GM23338 (cell line): ENCODE measurements at regions not wholly inside any gene's neighbourhood (a gene's known extent, or its start where the extent isn't known, plus 50 kb on each side); places are given as distances from the start of the nearest gene placed in this dataset.

Experiments used
- ATAC-seq: fragments of 200-7000 bp; cut with Tn5 transposase; 3 replicates; pipeline ENCODE4 v1.9.1; 2020
- DNase-seq: peaks from one replicate; pipeline ENCODE4 v3.0.0-alpha.2; 2015; ENCODE audit warnings: low spot score
- H2AFZ ChIP-seq: fragments of 200-600 bp; sonication (generic); 2 replicates; pipeline ENCODE4 v1.8.0; 2016; ENCODE audit warnings: antibody characterized with exemption, mild to moderate bottlenecking, moderate library complexity
- H3F3A ChIP-seq: fragments of 200-600 bp; sonication (generic); replicated peaks from 2 replicates; pipeline ENCODE4 v1.8.0; 2017; ENCODE audit warnings: antibody characterized with exemption, mixed run types, low read depth
- H3K27ac ChIP-seq: fragments of 200-600 bp; sonication (generic); 2 replicates; pipeline ENCODE4 v1.6.1; 2016; ENCODE audit warnings: low read depth
- H3K27me3 ChIP-seq: fragments of 200-600 bp; sonication (generic); 2 replicates; pipeline ENCODE4 v1.8.0; 2016; ENCODE audit warnings: mild to moderate bottlenecking, mixed run types, moderate library complexity; ENCODE audit not compliant: insufficient read depth
- H3K36me3 ChIP-seq: fragments of 200-600 bp; sonication (generic); 2 replicates; pipeline ENCODE4 v1.8.0; 2016; ENCODE audit warnings: mild to moderate bottlenecking; ENCODE audit not compliant: insufficient read depth
- H3K4me1 ChIP-seq: fragments of 200-600 bp; sonication (generic); 2 replicates; pipeline ENCODE4 v1.8.0; 2016; ENCODE audit warnings: mild to moderate bottlenecking, moderate library complexity; ENCODE audit not compliant: insufficient read depth
- H3K4me2 ChIP-seq: fragments of 200-600 bp; sonication (generic); 2 replicates; pipeline ENCODE4 v1.7.1; 2017; ENCODE audit warnings: mixed run types
- H3K4me3 ChIP-seq: fragments of 200-600 bp; sonication (generic); 2 replicates; pipeline ENCODE4 v1.6.1; 2016; ENCODE audit warnings: mixed run types
- H3K79me2 ChIP-seq: fragments of 200-600 bp; sonication (generic); replicated peaks from 2 replicates; pipeline ENCODE4 v1.8.0; 2017; ENCODE audit warnings: mild to moderate bottlenecking; ENCODE audit not compliant: insufficient read depth
- H3K9me2 ChIP-seq: fragments of 200-600 bp; sonication (generic); 2 replicates; pipeline ENCODE4 v1.8.0; 2017; ENCODE audit not compliant: insufficient read depth
- H4K20me1 ChIP-seq: fragments of 200-600 bp; sonication (generic); replicated peaks from 2 replicates; pipeline ENCODE4 v1.8.0; 2017; ENCODE audit warnings: mild to moderate bottlenecking; ENCODE audit not compliant: insufficient read depth
- H3K27ac Mint-ChIP-seq: 2 replicates; pipeline ENCODE4 v1.8.0; 2020; ENCODE audit warnings: inconsistent platforms, mild to moderate bottlenecking, moderate library complexity, mixed read lengths
- H3K27me3 Mint-ChIP-seq: 3 replicates; pipeline ENCODE4 v1.8.0; 2022; ENCODE audit warnings: low read depth, mild to moderate bottlenecking, moderate library complexity, mixed read lengths, inconsistent platforms; ENCODE audit not compliant: insufficient read depth, poor library complexity
- H3K36me3 Mint-ChIP-seq: 3 replicates; pipeline ENCODE4 v1.8.0; 2021; ENCODE audit warnings: low read depth, mild to moderate bottlenecking, inconsistent platforms, moderate library complexity, mixed read lengths
- H3K4me1 Mint-ChIP-seq: 3 replicates; pipeline ENCODE4 v1.8.0; 2020; ENCODE audit warnings: mild to moderate bottlenecking, inconsistent platforms, mixed read lengths
- H3K4me3 Mint-ChIP-seq: 3 replicates; pipeline ENCODE4 v1.8.0; 2021; ENCODE audit warnings: moderate library complexity, mild to moderate bottlenecking, inconsistent platforms, mixed read lengths
- H3K9me3 Mint-ChIP-seq: 3 replicates; pipeline ENCODE4 v1.8.0; 2020; ENCODE audit warnings: moderate library complexity, mild to moderate bottlenecking, inconsistent platforms, mixed read lengths
- CREB1 ChIP-seq: fragments of 250-450 bp; sonication (Bioruptor Pico); IDR thresholded peaks from 2 replicates; pipeline ENCODE4 v1.5.0; 2020; ENCODE audit warnings: low read depth, mild to moderate bottlenecking, moderate library complexity
- ETS1 ChIP-seq: IDR thresholded peaks from 2 replicates; pipeline ENCODE4 v1.6.1; 2016; ENCODE audit warnings: antibody characterized with exemption
- EZH2 ChIP-seq: fragments of 200-600 bp; sonication (generic); IDR thresholded peaks from one replicate; pipeline ENCODE4 v1.8.0; 2017; ENCODE audit warnings: antibody characterized with exemption, mild to moderate bottlenecking, low read depth; ENCODE audit not compliant: unreplicated experiment
- EZH2phosphoT487 ChIP-seq: fragments of 200-600 bp; sonication (generic); IDR thresholded peaks from one replicate; pipeline ENCODE4 v1.8.1; 2018; ENCODE audit warnings: antibody characterized with exemption; ENCODE audit not compliant: unreplicated experiment
- NANOG ChIP-seq: IDR thresholded peaks from 2 replicates; pipeline ENCODE4 v1.6.1; 2016; ENCODE audit warnings: antibody characterized with exemption, borderline replicate concordance
- POLR2AphosphoS5 ChIP-seq: IDR thresholded peaks from 2 replicates; pipeline ENCODE4 v1.6.1; 2016; ENCODE audit warnings: antibody characterized with exemption, low read depth
- STAT1 ChIP-seq: IDR thresholded peaks from one replicate; pipeline ENCODE4 v1.6.1; 2016; ENCODE audit warnings: antibody characterized with exemption; ENCODE audit not compliant: unreplicated experiment
- ZNF114 ChIP-seq: fragments of 250-450 bp; sonication (Bioruptor Pico); IDR thresholded peaks from 2 replicates; pipeline ENCODE4 v1.5.0; 2020; ENCODE audit warnings: mild to moderate bottlenecking, moderate library complexity
- ZNF331 ChIP-seq: fragments of 250-450 bp; sonication (Bioruptor Pico); IDR thresholded peaks from 2 replicates; pipeline ENCODE4 v1.5.0; 2020; ENCODE audit warnings: low read depth, mild to moderate bottlenecking, moderate library complexity
- ZNF462 ChIP-seq: fragments of 250-450 bp; sonication (Bioruptor Pico); IDR thresholded peaks from 2 replicates; pipeline ENCODE4 v1.5.0; 2020; ENCODE audit warnings: mild to moderate bottlenecking, moderate library complexity

GRCh38 chr11:32016111-32016510 is 74.8 kb upstream of the RCN1 start (continued):
- TF ChIP-seq POLR2AphosphoS5 = no peak
- TF ChIP-seq STAT1 = no peak
- no peak for TF ChIP-seq ZNF462 (CRISPR knock-in tag)
- TF ChIP-seq EZH2phosphoT487 = no peak
- TF ChIP-seq ZNF114 (CRISPR knock-in tag) = no peak

- Histone ChIP-seq H3K4me2 (no peak overlapping the region), H3K27ac (no peak overlapping the region), H3K9me2 (no peaks in the 10 kb centered on the region), H3K27me3 (no peaks in the 10 kb centered on the region), H3K4me1 (no peaks in the 10 kb centered on the region), H3K79me2 (no peaks in the 10 kb centered on the region), H3K4me3 (no peak overlapping the region), H4K20me1 (no peaks in the 10 kb centered on the region), H3K36me3 (no peaks in the 10 kb centered on the region), H2AFZ (no peak overlapping the region), H3F3A (no peaks in the 10 kb centered on the region)
- Mint-ChIP-seq H3K36me3 (no peaks in the 10 kb centered on the region), H3K9me3 (no peaks in the 10 kb centered on the region), H3K27me3 (peaks cover 4% of the 10 kb centered on the region), H3K4me3 (no peak overlapping the region), H3K4me1 (peaks cover 5% of the 10 kb centered on the region; the same call in 1 of the 3 replicates), H3K27ac (no peak overlapping the region)
- no peak for ATAC-seq
- DNase-seq = no peak
- TF ChIP-seq EZH2 (no peak), CREB1 (CRISPR knock-in tag) (no peak), ETS1 (no peak), EZH2phosphoT487 (no peak), ZNF114 (CRISPR knock-in tag) (no peak), ZNF462 (CRISPR knock-in tag) (no peak), ZNF331 (CRISPR knock-in tag) (no peak), NANOG (no peak)
Observed at GRCh38 chr11:32015427-32015826, 75.4 kb upstream of the RCN1 start.
